ENCODE measurements at regions not wholly inside any gene's neighbourhood (a gene's known extent, or its start where the extent isn't known, plus 50 kb on each side); places are given as distances from the start of the nearest gene placed in this dataset.

- TF ChIP-seq EGR1 (IDR thresholded peaks at IDR 0.05) (no peak), TEAD4 (IDR thresholded peaks at IDR 0.05) (no peak), TAF1 (IDR thresholded peaks at IDR 0.05; ENCODE audit: low read depth) (no peak), CREB1 (IDR thresholded peaks at IDR 0.05; ENCODE audit: low read depth) (no peak), TCF12 (IDR thresholded peaks at IDR 0.05; ENCODE audit: low read depth) (no peak), USF1 (IDR thresholded peaks at IDR 0.05) (no peak), CEBPB (IDR thresholded peaks at IDR 0.05) (no peak), NFIC (IDR thresholded peaks at IDR 0.05) (no peak), REST (IDR thresholded peaks at IDR 0.05; ENCODE audit: low read depth) (no peak), RAD21 (IDR thresholded peaks at IDR 0.05; ENCODE audit: low read depth) (no peak), EP300 (IDR thresholded peaks at IDR 0.05; ENCODE audit: borderline replicate concordance) (no peak), ZBTB7A (IDR thresholded peaks at IDR 0.05; ENCODE audit: low read depth) (no peak), MAX (IDR thresholded peaks at IDR 0.05) (no peak), YY1 (IDR thresholded peaks at IDR 0.05; ENCODE audit: low read depth) (no peak), FOXM1 (IDR thresholded peaks at IDR 0.05; ENCODE audit: borderline replicate concordance, low read depth) (no peak)
Observed at GRCh38 chr21:20258542-20258941, 739.7 kb upstream of the NCAM2 start.

GRCh38 chr21:20259031-20259867, 739.0 kb upstream of the NCAM2 start:
- TF ChIP-seq EP300 (IDR thresholded peaks at IDR 0.05; ENCODE audit: borderline replicate concordance): no peak
- no peak for TF ChIP-seq NFIC (IDR thresholded peaks at IDR 0.05)
- TF ChIP-seq CREB1 (IDR thresholded peaks at IDR 0.05; ENCODE audit: low read depth): no peak
- TF ChIP-seq CEBPB (IDR thresholded peaks at IDR 0.05): no peak
- TF ChIP-seq FOXM1 (IDR thresholded peaks at IDR 0.05; ENCODE audit: borderline replicate concordance, low read depth): no peak
- TF ChIP-seq YY1 (IDR thresholded peaks at IDR 0.05; ENCODE audit: low read depth): no peak
- TF ChIP-seq RAD21 (IDR thresholded peaks at IDR 0.05; ENCODE audit: low read depth): no peak
- no peak for TF ChIP-seq ZBTB7A (IDR thresholded peaks at IDR 0.05; ENCODE audit: low read depth)
- no peak for TF ChIP-seq EGR1 (IDR thresholded peaks at IDR 0.05)
- no peak for TF ChIP-seq TAF1 (IDR thresholded peaks at IDR 0.05; ENCODE audit: low read depth)

- TF ChIP-seq FOXM1 (IDR thresholded peaks at IDR 0.05; ENCODE audit: borderline replicate concordance, low read depth): no peak
- no peak for TF ChIP-seq ZBTB7A (IDR thresholded peaks at IDR 0.05; ENCODE audit: low read depth)
- TF ChIP-seq MAX (IDR thresholded peaks at IDR 0.05): no peak
- TF ChIP-seq NFIC (IDR thresholded peaks at IDR 0.05): no peak
- no peak for TF ChIP-seq CEBPB (IDR thresholded peaks at IDR 0.05)
- TF ChIP-seq TCF12 (IDR thresholded peaks at IDR 0.05; ENCODE audit: low read depth): no peak
- no peak for TF ChIP-seq CREB1 (IDR thresholded peaks at IDR 0.05; ENCODE audit: low read depth)
- no peak for TF ChIP-seq EGR1 (IDR thresholded peaks at IDR 0.05)
- no peak for TF ChIP-seq REST (IDR thresholded peaks at IDR 0.05; ENCODE audit: low read depth)
- TF ChIP-seq TAF1 (IDR thresholded peaks at IDR 0.05; ENCODE audit: low read depth): no peak
- no peak for TF ChIP-seq USF1 (IDR thresholded peaks at IDR 0.05)
- no peak for TF ChIP-seq YY1 (IDR thresholded peaks at IDR 0.05; ENCODE audit: low read depth)
- no peak for TF ChIP-seq TEAD4 (IDR thresholded peaks at IDR 0.05)
- TF ChIP-seq EP300 (IDR thresholded peaks at IDR 0.05; ENCODE audit: borderline replicate concordance): no peak
- no peak for TF ChIP-seq RAD21 (IDR thresholded peaks at IDR 0.05; ENCODE audit: low read depth)
Observed at GRCh38 chr21:20260124-20260523, 738.1 kb upstream of the NCAM2 start.

GRCh38 chr21:20261364-20261763, 736.8 kb upstream of the NCAM2 start:
- TF ChIP-seq MAX (IDR thresholded peaks at IDR 0.05) (no peak), CEBPB (IDR thresholded peaks at IDR 0.05) (no peak), NFIC (IDR thresholded peaks at IDR 0.05) (no peak)

- TF ChIP-seq NFIC (IDR thresholded peaks at IDR 0.05): no peak
- no peak for TF ChIP-seq CREB1 (IDR thresholded peaks at IDR 0.05; ENCODE audit: low read depth)
Observed at GRCh38 chr21:20265707-20266440, 732.3 kb upstream of the NCAM2 start.
